Panc1 (cell line): ENCODE measurements at regions not wholly inside any gene's neighbourhood (a gene's known extent, or its start where the extent isn't known, plus 50 kb on each side); places are given as distances from the start of the nearest gene placed in this dataset.

Source experiments
- ATAC-seq: fragments of 200-7000 bp; cut with Tn5 transposase; 2 replicates; pipeline ENCODE4 v1.9.1; 2020; ENCODE audit warnings: mild to moderate bottlenecking, moderate library complexity
- BruUV-seq: library from RNA; stranded (reverse); fragments of 400-500 nt; replicated peaks from 2 replicates; lab custom pipeline; 2021; lab: Mats Ljungman, UMichigan
- CTCF ChIA-PET: fragments of 300-600 bp; sonication (Branson Sonifier 250); formaldehyde crosslinking; loops from one replicate; lab custom pipeline; 2022; ENCODE audit warnings: antibody characterized with exemption; lab: Charles Lee
- POLR2A ChIA-PET: fragments of 300-600 bp; sonication (Branson Sonifier 250); formaldehyde crosslinking; loops from one replicate; lab custom pipeline; 2022; ENCODE audit warnings: antibody characterized with exemption; lab: Charles Lee
- DNase-seq: peaks from one replicate; pipeline ENCODE4 v3.0.0-alpha.2; 2010; ENCODE audit warnings: low read depth, low spot score
- H3K27ac ChIP-seq: 2 replicates; pipeline ENCODE4 v1.5.1; 2011; ENCODE audit warnings: mild to moderate bottlenecking, low read length, inconsistent platforms
- H3K27me3 ChIP-seq: fragments of 200-500 bp; sonication (Bioruptor generic); 2 replicates; pipeline ENCODE4 v1.6.0; 2014; ENCODE audit warnings: low read length, inconsistent platforms; ENCODE audit not compliant: control insufficient read depth, insufficient read depth
- H3K36me3 ChIP-seq: fragments of 200-500 bp; sonication (Bioruptor generic); 2 replicates; pipeline ENCODE4 v1.5.1; 2014; ENCODE audit warnings: inconsistent platforms, mild to moderate bottlenecking, low read length, moderate library complexity; ENCODE audit not compliant: control insufficient read depth, insufficient read depth
- H3K4me1 ChIP-seq: 2 replicates; pipeline ENCODE4 v1.5.1; 2011; ENCODE audit warnings: inconsistent platforms, mild to moderate bottlenecking, low read length, moderate library complexity; ENCODE audit not compliant: control insufficient read depth, insufficient read depth
- H3K4me3 ChIP-seq, 2 experiments: 2 replicates each; pipeline ENCODE4 v1.5.1; 2011 to 2012; ENCODE audit warnings: low read depth in 2 of 2, low read length in 2 of 2, mild to moderate bottlenecking in 2 of 2, inconsistent platforms in 1 of 2, moderate library complexity in 1 of 2
- H3K9me3 ChIP-seq: fragments of 200-500 bp; sonication (Bioruptor generic); 2 replicates; pipeline ENCODE4 v1.5.1; 2014; ENCODE audit warnings: low read depth, mild to moderate bottlenecking, inconsistent platforms, low read length, moderate library complexity; ENCODE audit not compliant: control insufficient read depth, insufficient read depth
- POLR2AphosphoS5 ChIP-seq: IDR thresholded peaks from 2 replicates; pipeline ENCODE4 v1.6.1; 2012; ENCODE audit warnings: mild to moderate bottlenecking, low read depth, low read length, moderate library complexity
- SIN3A ChIP-seq: IDR thresholded peaks from 2 replicates; pipeline ENCODE4 v1.6.1; 2012; ENCODE audit warnings: low read depth, mild to moderate bottlenecking, low read length, moderate library complexity, borderline replicate concordance; ENCODE audit not compliant: insufficient read depth
- TCF7L2 ChIP-seq: IDR thresholded peaks from 2 replicates; pipeline ENCODE4 v1.6.1; 2011; ENCODE audit warnings: mild to moderate bottlenecking, low read depth, low read length, inconsistent platforms
- in situ Hi-C: cut with HindIII; loops from 2 replicates; pipeline ENCODE4 v1.10.0; 2016; ENCODE audit warnings: low sequenced_read_pairs, low pct_unique_long_range_greater_than_20kb
- intact Hi-C: fragments of 100-400 bp; cut with micrococcal nuclease; formaldehyde crosslinking; loops from one replicate; pipeline ENCODE4 v1.10.0; 2022; ENCODE audit not compliant: unreplicated experiment
- TF ChIP-seq, protein P1 (sequence below): fragments of 450-650 bp; IDR thresholded peaks from 2 replicates; pipeline ENCODE4 v1.5.1; 2017; ENCODE audit warnings: mild to moderate bottlenecking
- TF ChIP-seq, protein P2 (sequence below), 2 experiments: IDR thresholded peaks; 2 replicates each; pipeline ENCODE4 v1.6.1; 2011 to 2012; ENCODE audit warnings: low read depth in 2 of 2, control low read depth in 1 of 2, low read length in 1 of 2, mild to moderate bottlenecking in 1 of 2, moderate library complexity in 1 of 2; ENCODE audit not compliant: insufficient read depth in 1 of 2

DNA sequence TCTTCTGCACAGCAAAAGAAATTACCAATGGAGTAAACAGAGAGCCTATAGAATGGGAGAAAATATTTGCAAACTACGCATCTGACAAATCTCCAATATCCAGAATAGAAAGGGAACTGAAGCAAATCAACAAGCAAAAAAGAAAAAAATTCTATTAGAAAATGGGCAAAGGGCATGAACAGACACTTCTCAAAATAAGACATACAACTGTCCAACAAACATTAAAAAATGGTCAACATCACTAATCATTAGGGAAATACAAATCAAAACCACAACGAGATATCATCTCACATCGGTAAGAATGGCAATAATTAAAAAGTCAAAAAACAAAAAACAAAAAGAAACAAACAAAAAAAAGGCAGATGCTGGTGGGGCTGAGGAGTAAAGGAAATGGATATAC lies 356.4 kb downstream of the ADCYAP1 start:
- ATAC-seq: no peak
- no TSS peak for BruUV-seq
- in situ Hi-C loops: no loop called here

DNA sequence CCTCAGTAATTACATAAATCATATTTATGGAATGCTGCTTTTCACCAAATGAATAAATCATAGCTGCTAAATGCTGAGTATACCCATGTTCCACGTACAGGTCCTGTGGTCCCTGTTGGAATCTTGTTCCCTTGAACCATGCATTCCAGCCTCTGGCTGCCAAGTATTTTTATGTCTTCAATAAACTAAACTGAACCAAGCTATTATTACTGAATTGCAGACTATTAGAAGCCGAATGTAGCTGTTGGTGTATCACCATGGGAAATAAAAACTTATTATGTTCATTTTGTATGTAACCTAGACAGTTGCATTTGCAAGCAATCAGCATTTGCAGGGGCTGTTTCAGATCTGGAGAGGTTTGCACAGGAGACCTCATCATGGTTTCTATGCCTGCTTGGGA lies 362.4 kb downstream of the ADCYAP1 start:
- ChIA-PET CTCF (no interaction called here), POLR2A (no interaction called here)
- TF ChIP-seq TCF7L2 (no peak), POLR2AphosphoS5 (no peak), SIN3A (no peak)
- TF ChIP-seq, protein P1, sequence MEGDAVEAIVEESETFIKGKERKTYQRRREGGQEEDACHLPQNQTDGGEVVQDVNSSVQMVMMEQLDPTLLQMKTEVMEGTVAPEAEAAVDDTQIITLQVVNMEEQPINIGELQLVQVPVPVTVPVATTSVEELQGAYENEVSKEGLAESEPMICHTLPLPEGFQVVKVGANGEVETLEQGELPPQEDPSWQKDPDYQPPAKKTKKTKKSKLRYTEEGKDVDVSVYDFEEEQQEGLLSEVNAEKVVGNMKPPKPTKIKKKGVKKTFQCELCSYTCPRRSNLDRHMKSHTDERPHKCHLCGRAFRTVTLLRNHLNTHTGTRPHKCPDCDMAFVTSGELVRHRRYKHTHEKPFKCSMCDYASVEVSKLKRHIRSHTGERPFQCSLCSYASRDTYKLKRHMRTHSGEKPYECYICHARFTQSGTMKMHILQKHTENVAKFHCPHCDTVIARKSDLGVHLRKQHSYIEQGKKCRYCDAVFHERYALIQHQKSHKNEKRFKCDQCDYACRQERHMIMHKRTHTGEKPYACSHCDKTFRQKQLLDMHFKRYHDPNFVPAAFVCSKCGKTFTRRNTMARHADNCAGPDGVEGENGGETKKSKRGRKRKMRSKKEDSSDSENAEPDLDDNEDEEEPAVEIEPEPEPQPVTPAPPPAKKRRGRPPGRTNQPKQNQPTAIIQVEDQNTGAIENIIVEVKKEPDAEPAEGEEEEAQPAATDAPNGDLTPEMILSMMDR: no peak
- TF ChIP-seq, protein P2, sequence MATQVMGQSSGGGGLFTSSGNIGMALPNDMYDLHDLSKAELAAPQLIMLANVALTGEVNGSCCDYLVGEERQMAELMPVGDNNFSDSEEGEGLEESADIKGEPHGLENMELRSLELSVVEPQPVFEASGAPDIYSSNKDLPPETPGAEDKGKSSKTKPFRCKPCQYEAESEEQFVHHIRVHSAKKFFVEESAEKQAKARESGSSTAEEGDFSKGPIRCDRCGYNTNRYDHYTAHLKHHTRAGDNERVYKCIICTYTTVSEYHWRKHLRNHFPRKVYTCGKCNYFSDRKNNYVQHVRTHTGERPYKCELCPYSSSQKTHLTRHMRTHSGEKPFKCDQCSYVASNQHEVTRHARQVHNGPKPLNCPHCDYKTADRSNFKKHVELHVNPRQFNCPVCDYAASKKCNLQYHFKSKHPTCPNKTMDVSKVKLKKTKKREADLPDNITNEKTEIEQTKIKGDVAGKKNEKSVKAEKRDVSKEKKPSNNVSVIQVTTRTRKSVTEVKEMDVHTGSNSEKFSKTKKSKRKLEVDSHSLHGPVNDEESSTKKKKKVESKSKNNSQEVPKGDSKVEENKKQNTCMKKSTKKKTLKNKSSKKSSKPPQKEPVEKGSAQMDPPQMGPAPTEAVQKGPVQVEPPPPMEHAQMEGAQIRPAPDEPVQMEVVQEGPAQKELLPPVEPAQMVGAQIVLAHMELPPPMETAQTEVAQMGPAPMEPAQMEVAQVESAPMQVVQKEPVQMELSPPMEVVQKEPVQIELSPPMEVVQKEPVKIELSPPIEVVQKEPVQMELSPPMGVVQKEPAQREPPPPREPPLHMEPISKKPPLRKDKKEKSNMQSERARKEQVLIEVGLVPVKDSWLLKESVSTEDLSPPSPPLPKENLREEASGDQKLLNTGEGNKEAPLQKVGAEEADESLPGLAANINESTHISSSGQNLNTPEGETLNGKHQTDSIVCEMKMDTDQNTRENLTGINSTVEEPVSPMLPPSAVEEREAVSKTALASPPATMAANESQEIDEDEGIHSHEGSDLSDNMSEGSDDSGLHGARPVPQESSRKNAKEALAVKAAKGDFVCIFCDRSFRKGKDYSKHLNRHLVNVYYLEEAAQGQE (IDR thresholded peaks at IDR 0.05; ENCODE audit: insufficient read depth in 1 of 2, low read depth in 2 of 2, low read length in 1 of 2): no peak
- no TSS peak for BruUV-seq
- Histone ChIP-seq H3K36me3 (no peaks in the 10 kb centered on the region), H3K27ac (no peak overlapping the region), H3K9me3 (0 out of 2 replicates have a peak, but pooled peaks cover 3% of the 10 kb centered on the region), H3K4me1 (no peaks in the 10 kb centered on the region), H3K4me3 (no peak overlapping the region), H3K27me3 (no peaks in the 10 kb centered on the region)
- no peak for ATAC-seq
- no peak for DNase-seq
- intact Hi-C loops (no loop called here), in situ Hi-C loops (no loop called here)

More for the DNA sequence above, 356.4 kb downstream of the ADCYAP1 start:
- CTCF ChIA-PET: no interaction called here
- Histone ChIP-seq H3K4me3 (no peak overlapping the region), H3K36me3 (no peaks in the 10 kb centered on the region), H3K9me3 (0 out of 2 replicates have a peak, but pooled peaks cover 3% of the 10 kb centered on the region), H3K27me3 (no peaks in the 10 kb centered on the region), H3K27ac (no peak overlapping the region), H3K4me1 (no peaks in the 10 kb centered on the region)
- no peak for DNase-seq
- intact Hi-C loops: no loop called here
- no peak for TF ChIP-seq TCF7L2
- POLR2A ChIA-PET: no interaction called here

DNA sequence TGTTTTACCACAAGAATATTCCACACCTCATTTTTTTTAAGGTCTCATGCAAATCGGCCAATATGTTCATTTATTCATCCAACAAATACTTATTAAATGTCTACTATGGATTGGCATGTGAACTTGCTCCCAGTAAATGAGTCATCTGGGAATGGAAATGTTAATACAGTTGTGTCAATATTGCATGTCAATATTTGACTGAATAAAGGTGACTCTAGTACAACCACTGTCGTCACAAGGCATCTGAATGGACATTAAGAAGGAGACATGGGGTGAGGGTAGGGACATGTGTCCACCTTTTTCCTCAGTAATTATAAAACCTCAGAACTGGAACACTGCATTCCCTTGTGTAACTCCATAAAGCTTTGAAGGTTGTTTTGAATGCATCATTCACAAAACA lies 365.4 kb downstream of the ADCYAP1 start:
- Histone ChIP-seq H3K36me3 (no peaks in the 10 kb centered on the region), H3K4me3 (no peak overlapping the region), H3K4me1 (no peaks in the 10 kb centered on the region), H3K27me3 (no peaks in the 10 kb centered on the region), H3K27ac (no peak overlapping the region), H3K9me3 (no peaks in the 10 kb centered on the region)
- ChIA-PET CTCF (no interaction called here), POLR2A (no interaction called here)
- in situ Hi-C loops: no loop called here
- DNase-seq (no peak), ATAC-seq (no peak)
- intact Hi-C loops: no loop called here
- TF ChIP-seq, protein P2 (IDR thresholded peaks at IDR 0.05; ENCODE audit: insufficient read depth in 1 of 2, low read depth in 2 of 2, low read length in 1 of 2): no peak
- TF ChIP-seq, protein P1: no peak
- no peak for TF ChIP-seq POLR2AphosphoS5
- TF ChIP-seq TCF7L2: no peak
- no peak for TF ChIP-seq SIN3A
- BruUV-seq: no TSS peak
